ENCODE measurements at regions not wholly inside any gene's neighbourhood (a gene's known extent, or its start where the extent isn't known, plus 50 kb on each side); places are given as distances from the start of the nearest gene placed in this dataset.

DNA sequence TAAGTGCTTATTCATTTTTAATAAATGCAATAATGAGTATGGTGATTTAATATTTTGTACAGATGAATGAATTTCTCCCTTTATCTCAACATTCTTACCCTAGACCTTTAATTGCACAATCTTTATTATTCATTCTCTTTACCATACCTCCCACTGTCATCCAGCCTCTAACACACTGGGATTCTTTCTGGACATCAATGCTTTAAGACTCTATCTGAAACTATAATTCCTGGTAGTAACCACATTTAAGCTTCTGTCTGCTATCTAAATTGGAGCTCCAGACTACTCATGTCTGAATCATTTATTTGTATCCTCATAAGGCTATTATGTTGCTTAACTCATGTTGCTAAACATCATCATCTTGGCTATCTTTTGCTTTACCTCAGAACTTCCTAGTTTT lies 270.2 kb downstream of the ALG10B start (continued):
- no peak for TF ChIP-seq MAFG (tag; conservative IDR thresholded peaks at IDR 0.05)

DNA sequence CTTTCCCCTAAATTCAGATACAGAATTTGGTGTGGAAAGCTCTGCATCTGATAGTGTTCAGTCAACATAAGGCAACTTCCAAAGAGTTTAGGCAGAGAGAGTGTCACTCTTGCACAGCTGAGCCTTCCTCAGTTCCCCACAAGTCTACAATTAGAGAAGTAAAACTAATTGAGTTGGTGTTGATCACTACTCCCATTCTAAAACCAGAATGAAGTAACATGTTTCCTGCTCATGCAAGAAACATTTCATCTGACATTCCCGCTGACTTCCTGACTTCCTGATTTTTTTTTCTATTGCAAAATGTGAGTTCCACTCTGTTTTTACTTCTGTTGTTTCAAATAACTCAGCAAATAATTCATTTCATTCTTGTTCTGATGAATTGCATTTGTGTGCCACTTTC lies 271.0 kb downstream of the ALG10B start:
- no peaks in the 10 kb centered on the region for H3K79me2 ChIP-seq (ENCODE audit: control insufficient read depth, insufficient read depth, low read length)
- ATAC-seq (no peak), FAIRE-seq (no peak), DNase-seq (ENCODE audit: extremely low read depth in 1 of 4, low spot score in 3 of 4) (no peak)
- H3K9me3 ChIP-seq (replicated peaks; ENCODE audit: control insufficient read depth, insufficient read depth, low read depth, low read length): no peaks in the 10 kb centered on the region
- no peaks in the 10 kb centered on the region for H3K9me1 ChIP-seq (ENCODE audit: control insufficient read depth, insufficient read depth, low read length)
- H3K27me3 ChIP-seq (ENCODE audit: control insufficient read depth in 2 of 2, insufficient read depth in 2 of 2, low read length in 2 of 2): no peaks in the 10 kb centered on the region
- H3K9ac ChIP-seq (ENCODE audit: insufficient read depth in 1 of 2, low read depth in 2 of 2, low read length in 2 of 2): no peak overlapping the region
- BruUV-seq (replicated peaks): no TSS peak
- H3K4me1 ChIP-seq (replicated peaks in 1 of 2; ENCODE audit: control insufficient read depth in 2 of 2, insufficient read depth in 2 of 2, low read length in 2 of 2): no peaks in the 10 kb centered on the region
- no peak overlapping the region for H2AFZ ChIP-seq (ENCODE audit: low read depth, low read length)
- ChIA-PET CTCF (ENCODE audit: low intra/inter-chr PET ratio) (no interaction called here), POLR2A (no interaction called here)
- in situ Hi-C loops (cut with MboI): no loop called here
- 0% methylated on average over 1 of the region's 1 CpG for WGBS (ENCODE audit: insufficient coverage, low coverage, missing lambda C conversion rate)
- no peak overlapping the region for H3K27ac ChIP-seq (ENCODE audit: extremely low read depth, low read depth, low read length)
- intact Hi-C loops (cut with micrococcal nuclease): no loop called here
- no peak overlapping the region for H3K4me3 ChIP-seq
- H4K20me1 ChIP-seq (replicated peaks; ENCODE audit: control insufficient read depth, insufficient read depth, low read length): no peaks in the 10 kb centered on the region
- no peak overlapping the region for H3K4me2 ChIP-seq (ENCODE audit: insufficient read depth, low read length)
- H3K36me3 ChIP-seq (ENCODE audit: control insufficient read depth, insufficient read depth, low read length): no peaks in the 10 kb centered on the region
- no peak for TF ChIP-seq HMG20B (CRISPR knock-in tag; IDR thresholded peaks at IDR 0.05)

DNA sequence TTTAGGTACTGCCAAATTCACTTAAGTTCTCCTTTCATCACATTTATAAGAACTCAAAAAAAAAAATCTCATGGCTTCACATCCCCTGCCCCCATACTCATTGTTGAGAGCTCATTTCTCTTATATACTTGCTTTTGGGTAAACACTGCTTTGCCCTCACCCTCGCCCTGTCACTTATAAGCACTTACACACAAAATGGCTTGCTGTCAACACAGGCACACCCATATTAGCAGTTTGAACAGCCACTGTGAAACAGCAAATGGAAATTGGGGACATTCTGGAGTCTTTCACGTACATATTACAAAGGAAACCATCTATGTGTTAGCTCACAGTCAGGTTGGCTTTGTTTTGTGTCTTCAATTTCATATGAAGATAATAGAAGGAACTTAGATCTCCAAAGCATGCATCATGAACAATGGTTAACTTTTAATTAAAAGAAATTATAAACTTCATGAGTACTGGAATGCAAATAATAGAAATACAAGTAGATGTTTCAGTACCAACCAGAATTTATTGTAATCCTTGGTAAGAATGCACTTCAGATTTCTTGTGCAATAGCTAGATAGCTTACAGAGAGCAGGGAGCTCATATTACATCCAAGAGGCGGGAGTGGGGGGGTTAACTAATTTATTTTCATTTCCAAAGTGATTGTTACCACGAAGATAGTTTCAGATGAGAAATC lies 272.2 kb downstream of the ALG10B start:
- in situ Hi-C loops (cut with MboI): no loop called here
- no peak for FAIRE-seq
- TF ChIP-seq, protein P1, sequence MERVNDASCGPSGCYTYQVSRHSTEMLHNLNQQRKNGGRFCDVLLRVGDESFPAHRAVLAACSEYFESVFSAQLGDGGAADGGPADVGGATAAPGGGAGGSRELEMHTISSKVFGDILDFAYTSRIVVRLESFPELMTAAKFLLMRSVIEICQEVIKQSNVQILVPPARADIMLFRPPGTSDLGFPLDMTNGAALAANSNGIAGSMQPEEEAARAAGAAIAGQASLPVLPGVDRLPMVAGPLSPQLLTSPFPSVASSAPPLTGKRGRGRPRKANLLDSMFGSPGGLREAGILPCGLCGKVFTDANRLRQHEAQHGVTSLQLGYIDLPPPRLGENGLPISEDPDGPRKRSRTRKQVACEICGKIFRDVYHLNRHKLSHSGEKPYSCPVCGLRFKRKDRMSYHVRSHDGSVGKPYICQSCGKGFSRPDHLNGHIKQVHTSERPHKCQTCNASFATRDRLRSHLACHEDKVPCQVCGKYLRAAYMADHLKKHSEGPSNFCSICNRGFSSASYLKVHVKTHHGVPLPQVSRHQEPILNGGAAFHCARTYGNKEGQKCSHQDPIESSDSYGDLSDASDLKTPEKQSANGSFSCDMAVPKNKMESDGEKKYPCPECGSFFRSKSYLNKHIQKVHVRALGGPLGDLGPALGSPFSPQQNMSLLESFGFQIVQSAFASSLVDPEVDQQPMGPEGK (CRISPR knock-in tag; IDR thresholded peaks at IDR 0.05; ENCODE audit: borderline replicate concordance): no peak
- no peak for TF ChIP-seq ZSCAN32 (CRISPR knock-in tag; IDR thresholded peaks at IDR 0.05)
- no peak for TF ChIP-seq MAFF (IDR thresholded peaks at IDR 0.05; ENCODE audit: low read length)
- no peak for TF ChIP-seq NFYB (IDR thresholded peaks at IDR 0.05; ENCODE audit: extremely low read depth, insufficient read length)
- TF ChIP-seq NCOA2 (IDR thresholded peaks at IDR 0.05; ENCODE audit: partially characterized antibody in 2 of 2): no peak
- TF ChIP-seq, protein P2, sequence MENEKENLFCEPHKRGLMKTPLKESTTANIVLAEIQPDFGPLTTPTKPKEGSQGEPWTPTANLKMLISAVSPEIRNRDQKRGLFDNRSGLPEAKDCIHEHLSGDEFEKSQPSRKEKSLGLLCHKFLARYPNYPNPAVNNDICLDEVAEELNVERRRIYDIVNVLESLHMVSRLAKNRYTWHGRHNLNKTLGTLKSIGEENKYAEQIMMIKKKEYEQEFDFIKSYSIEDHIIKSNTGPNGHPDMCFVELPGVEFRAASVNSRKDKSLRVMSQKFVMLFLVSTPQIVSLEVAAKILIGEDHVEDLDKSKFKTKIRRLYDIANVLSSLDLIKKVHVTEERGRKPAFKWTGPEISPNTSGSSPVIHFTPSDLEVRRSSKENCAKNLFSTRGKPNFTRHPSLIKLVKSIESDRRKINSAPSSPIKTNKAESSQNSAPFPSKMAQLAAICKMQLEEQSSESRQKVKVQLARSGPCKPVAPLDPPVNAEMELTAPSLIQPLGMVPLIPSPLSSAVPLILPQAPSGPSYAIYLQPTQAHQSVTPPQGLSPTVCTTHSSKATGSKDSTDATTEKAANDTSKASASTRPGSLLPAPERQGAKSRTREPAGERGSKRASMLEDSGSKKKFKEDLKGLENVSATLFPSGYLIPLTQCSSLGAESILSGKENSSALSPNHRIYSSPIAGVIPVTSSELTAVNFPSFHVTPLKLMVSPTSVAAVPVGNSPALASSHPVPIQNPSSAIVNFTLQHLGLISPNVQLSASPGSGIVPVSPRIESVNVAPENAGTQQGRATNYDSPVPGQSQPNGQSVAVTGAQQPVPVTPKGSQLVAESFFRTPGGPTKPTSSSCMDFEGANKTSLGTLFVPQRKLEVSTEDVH (IDR thresholded peaks at IDR 0.05; ENCODE audit: low read depth, partially characterized antibody): no peak
- TF ChIP-seq SRSF7 (optimal IDR thresholded peaks at IDR 0.05; ENCODE audit: low read depth, low read length): no peak
- TF ChIP-seq C11orf30 (IDR thresholded peaks at IDR 0.05; ENCODE audit: low read depth): no peak

More for the DNA sequence above, 272.2 kb downstream of the ALG10B start:
- DNase-seq (ENCODE audit: extremely low read depth in 1 of 4, low spot score in 3 of 4) (no peak), ATAC-seq (no peak)
- Histone ChIP-seq H2AFZ (ENCODE audit: low read depth, low read length) (no peak overlapping the region), H3K9ac (ENCODE audit: insufficient read depth in 1 of 2, low read depth in 2 of 2, low read length in 2 of 2) (no peak overlapping the region), H3K4me3 (no peak overlapping the region), H3K4me1 (replicated peaks in 1 of 2; ENCODE audit: control insufficient read depth in 2 of 2, insufficient read depth in 2 of 2, low read length in 2 of 2) (no peaks in the 10 kb centered on the region), H4K20me1 (replicated peaks; ENCODE audit: control insufficient read depth, insufficient read depth, low read length) (no peaks in the 10 kb centered on the region), H3K79me2 (ENCODE audit: control insufficient read depth, insufficient read depth, low read length) (no peaks in the 10 kb centered on the region), H3K9me3 (replicated peaks; ENCODE audit: control insufficient read depth, insufficient read depth, low read depth, low read length) (no peaks in the 10 kb centered on the region), H3K36me3 (ENCODE audit: control insufficient read depth, insufficient read depth, low read length) (no peaks in the 10 kb centered on the region), H3K4me2 (ENCODE audit: insufficient read depth, low read length) (no peak overlapping the region), H3K27me3 (ENCODE audit: control insufficient read depth in 2 of 2, insufficient read depth in 2 of 2, low read length in 2 of 2) (no peaks in the 10 kb centered on the region), H3K27ac (ENCODE audit: extremely low read depth, low read depth, low read length) (no peak overlapping the region), H3K9me1 (ENCODE audit: control insufficient read depth, insufficient read depth, low read length) (no peaks in the 10 kb centered on the region)
- 0% methylated on average over 4 of the region's 4 CpGs for WGBS (ENCODE audit: insufficient coverage, low coverage, missing lambda C conversion rate)
- CTCF ChIA-PET (ENCODE audit: low intra/inter-chr PET ratio): no interaction called here
- BruUV-seq (replicated peaks): no TSS peak
- POLR2A ChIA-PET: no interaction called here
- intact Hi-C loops (cut with micrococcal nuclease): no loop called here
